GM18951 (cell line): ENCODE measurements at regions not wholly inside any gene's neighbourhood (a gene's known extent, or its start where the extent isn't known, plus 50 kb on each side); places are given as distances from the start of the nearest gene placed in this dataset.

ENCODE experiments used
- POLR2A ChIP-seq: IDR thresholded peaks from 4 replicates; pipeline ENCODE4 v1.6.1; 2011; ENCODE audit warnings: mild to moderate bottlenecking; ENCODE audit not compliant: insufficient read length, insufficient read depth; ENCODE audit errors: extremely low read depth
- in situ Hi-C: fragments of 300-500 bp; cut with MboI; formaldehyde crosslinking; loops from one replicate; pipeline ENCODE4 v1.12.0; 2022; ENCODE audit warnings: low sequenced_read_pairs, mixed read lengths, inconsistent platforms; ENCODE audit not compliant: unreplicated experiment

- in situ Hi-C loops: no loop called here
- TF ChIP-seq POLR2A: no peak
Observed at GRCh38 chr21:14706712-14707510, 160.8 kb upstream of the SAMSN1 start.

GRCh38 chr21:14699433-14700407 lies 153.6 kb upstream of the SAMSN1 start:
- in situ Hi-C loops: no loop called here
- TF ChIP-seq POLR2A: no peak

GRCh38 chr21:14697769-14698168 lies 151.7 kb upstream of the SAMSN1 start:
- in situ Hi-C loops: no loop called here
- no peak for TF ChIP-seq POLR2A

- TF ChIP-seq POLR2A: no peak
- in situ Hi-C loops: no loop called here
Observed at GRCh38 chr21:14694817-14695216, 148.7 kb upstream of the SAMSN1 start.

GRCh38 chr21:14693997-14694396 lies 147.9 kb upstream of the SAMSN1 start:
- in situ Hi-C loops: no loop called here
- TF ChIP-seq POLR2A: no peak

- in situ Hi-C loops: no loop called here
- no peak for TF ChIP-seq POLR2A
Observed at GRCh38 chr21:14691914-14692313, 145.8 kb upstream of the SAMSN1 start.

- in situ Hi-C loops: no loop called here
- no peak for TF ChIP-seq POLR2A
Observed at GRCh38 chr21:14690886-14691285, 144.8 kb upstream of the SAMSN1 start.

GRCh38 chr21:14688936-14689335 lies 142.8 kb upstream of the SAMSN1 start:
- in situ Hi-C loops: no loop called here
- TF ChIP-seq POLR2A: no peak

GRCh38 chr21:14688412-14688811 lies 142.3 kb upstream of the SAMSN1 start:
- TF ChIP-seq POLR2A: no peak
- in situ Hi-C loops: no loop called here

- in situ Hi-C loops: no loop called here
- TF ChIP-seq POLR2A: no peak
Observed at GRCh38 chr21:14687268-14687625, 141.1 kb upstream of the SAMSN1 start.

GRCh38 chr21:14686466-14687267 lies 140.6 kb upstream of the SAMSN1 start:
- in situ Hi-C loops: no loop called here
- TF ChIP-seq POLR2A: no peak

- no peak for TF ChIP-seq POLR2A
- in situ Hi-C loops: no loop called here
Observed at GRCh38 chr21:14685568-14685967, 139.5 kb upstream of the SAMSN1 start.

- in situ Hi-C loops: no loop called here
- TF ChIP-seq POLR2A: no peak
Observed at GRCh38 chr21:14684071-14684470, 138.0 kb upstream of the SAMSN1 start.

GRCh38 chr21:14683063-14683462 lies 136.9 kb upstream of the SAMSN1 start:
- TF ChIP-seq POLR2A: no peak
- in situ Hi-C loops: no loop called here
